Muscle of leg (tissue), 3 donors: ENCODE measurements at regions not wholly inside any gene's neighbourhood (a gene's known extent, or its start where the extent isn't known, plus 50 kb on each side); places are given as distances from the start of the nearest gene placed in this dataset.

ENCODE experiments used
- DNase-seq: peaks from one replicate; pipeline ENCODE4 v3.0.0; 2013
- H3K27ac ChIP-seq: one replicate; pipeline ENCODE4 v1.5.1; 2013; ENCODE audit warnings: mild to moderate bottlenecking, low read length, control low read depth
- H3K27me3 ChIP-seq: one replicate; pipeline ENCODE4 v1.6.1; 2013; ENCODE audit warnings: low read length; ENCODE audit not compliant: control insufficient read depth, insufficient read depth
- H3K36me3 ChIP-seq: one replicate; pipeline ENCODE4 v1.6.1; 2013; ENCODE audit warnings: low read length; ENCODE audit not compliant: control insufficient read depth, insufficient read depth
- H3K4me1 ChIP-seq: one replicate; pipeline ENCODE4 v1.6.1; 2013; ENCODE audit warnings: low read length; ENCODE audit not compliant: control insufficient read depth, insufficient read depth
- H3K4me3 ChIP-seq: one replicate; pipeline ENCODE4 v1.5.1; 2013; ENCODE audit warnings: low read length, control low read depth
- H3K9me3 ChIP-seq: replicated peaks from 2 replicates; pipeline ENCODE4 v1.6.1; 2013; ENCODE audit warnings: low read depth, low read length; ENCODE audit not compliant: control insufficient read depth
- WGBS: methylation state at CpG from one replicate; pipeline ENCODE4 v1.1.5; 2013; ENCODE audit warnings: missing lambda C conversion rate; ENCODE audit not compliant: insufficient coverage; 5-methylcytosine and 5-hydroxymethylcytosine counted together

DNA sequence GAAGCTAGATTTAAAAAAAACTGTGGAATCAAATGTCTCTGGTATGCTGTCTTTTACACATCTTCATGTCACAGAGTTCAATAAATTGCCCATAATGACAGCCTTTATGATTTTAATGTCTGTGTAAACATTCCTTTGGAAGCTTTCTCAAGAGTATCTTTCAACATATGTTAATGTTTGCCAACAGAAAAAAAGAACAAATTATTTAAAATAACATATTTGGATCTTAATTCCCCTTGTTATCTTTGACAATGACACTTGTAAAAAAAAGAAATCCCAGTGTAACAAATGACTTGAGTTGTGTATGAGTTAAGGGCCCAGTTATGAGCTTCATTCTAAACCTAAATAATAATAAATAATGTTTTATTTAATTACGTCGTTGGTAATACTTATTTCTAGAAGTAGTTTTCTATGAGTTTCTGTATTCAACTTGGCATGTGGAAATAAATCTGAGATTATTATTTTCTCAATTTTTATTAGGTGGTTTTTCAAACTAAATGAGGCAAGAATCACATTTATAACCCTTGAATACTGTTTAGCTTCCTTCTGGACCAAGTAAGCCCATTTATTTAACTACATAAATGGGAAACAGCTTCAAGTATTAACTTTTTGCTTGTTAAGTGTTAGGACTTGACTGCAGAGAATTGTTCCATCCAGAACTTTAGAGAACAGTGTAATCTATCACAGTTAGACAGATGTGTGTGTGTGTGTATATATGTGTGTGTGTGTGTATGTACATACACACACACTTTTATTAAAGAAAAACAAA lies 182.1 kb downstream of the POSTN start:
- Histone ChIP-seq H3K36me3 (no peaks in the 10 kb centered on the region), H3K4me1 (peaks cover 3% of the 10 kb centered on the region), H3K9me3 (no peaks in the 10 kb centered on the region), H3K4me3 (no peak overlapping the region), H3K27ac (peak overlapping the region; percentile 60), H3K27me3 (no peaks in the 10 kb centered on the region)
- WGBS = no CpG with 5 or more reads among the region's 2 CpGs
- DNase-seq = peak; percentile 53

DNA sequence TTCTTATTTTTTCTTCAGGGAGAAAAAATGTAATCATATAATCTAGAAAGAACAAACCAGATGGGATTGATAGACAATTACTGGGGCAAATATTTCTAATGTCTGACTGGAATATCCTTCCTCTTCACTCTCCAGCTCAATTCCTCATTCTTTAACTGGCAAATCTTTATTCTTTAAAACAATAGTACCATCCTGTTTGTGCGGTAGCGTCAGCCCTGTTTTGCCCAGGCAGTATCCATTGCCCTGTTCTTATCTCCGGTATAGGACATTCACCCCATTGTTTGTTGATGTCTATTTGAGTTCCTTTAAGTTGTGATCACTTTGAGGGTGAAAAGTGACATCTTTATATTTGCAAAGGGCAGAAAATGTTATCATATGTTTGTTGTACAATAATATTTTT lies 185.4 kb downstream of the POSTN start:
- Histone ChIP-seq H3K4me3 (no peak overlapping the region), H3K4me1 (peaks cover 7% of the 10 kb centered on the region), H3K27ac (peak overlapping the region; percentile 90), H3K27me3 (no peaks in the 10 kb centered on the region), H3K36me3 (no peaks in the 10 kb centered on the region), H3K9me3 (no peaks in the 10 kb centered on the region)
- DNase-seq = peak; percentile 25
- WGBS = no CpG with 5 or more reads among the region's 3 CpGs

DNA sequence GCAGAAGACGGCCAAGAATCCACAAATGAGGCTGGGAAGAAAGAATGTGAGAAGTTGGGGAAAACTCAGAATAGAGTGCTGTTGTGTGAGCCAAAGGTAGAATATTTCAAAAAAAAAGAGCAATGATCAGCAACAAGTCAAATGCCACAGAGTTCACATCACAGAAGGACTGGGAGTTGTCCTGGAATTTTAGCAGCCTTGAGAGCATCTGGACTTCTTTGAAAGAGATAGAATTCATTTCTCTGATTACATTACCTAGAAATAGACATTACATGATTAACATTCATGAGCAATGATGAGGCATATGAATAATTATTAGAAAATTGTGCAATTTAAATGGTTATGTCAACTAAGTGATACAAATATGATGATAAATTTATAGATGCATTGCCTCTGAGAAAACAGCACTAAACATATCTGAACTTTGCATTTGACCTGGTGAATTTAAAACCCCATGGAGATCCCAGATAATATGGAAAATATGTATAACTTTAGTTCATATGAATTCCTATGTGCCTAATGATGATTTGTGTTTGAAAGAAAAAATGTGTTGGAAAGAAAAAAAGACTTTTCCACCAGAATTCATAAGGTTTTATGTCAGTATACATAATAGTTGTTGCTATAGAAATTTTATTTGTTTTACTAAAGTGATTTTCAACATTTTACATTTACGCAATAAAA lies 186.2 kb downstream of the POSTN start:
- WGBS = 0% methylated on average over 1 of the region's 2 CpGs
- Histone ChIP-seq H3K4me1 (peaks cover 7% of the 10 kb centered on the region), H3K27ac (peak overlapping the region; percentile 90), H3K27me3 (no peaks in the 10 kb centered on the region), H3K4me3 (no peak overlapping the region), H3K36me3 (no peaks in the 10 kb centered on the region), H3K9me3 (no peaks in the 10 kb centered on the region)
- DNase-seq = peak; percentile 96

GRCh38 chr13:37410316-37410715 lies 188.3 kb downstream of the POSTN start:
- peak; percentile 34 for DNase-seq
- no peaks in the 10 kb centered on the region for H3K9me3 ChIP-seq
- H3K4me1 ChIP-seq = peaks cover 7% of the 10 kb centered on the region
- no peaks in the 10 kb centered on the region for H3K27me3 ChIP-seq
- 52% methylated on average over 6 of the region's 6 CpGs for WGBS
- H3K4me3 ChIP-seq = no peak overlapping the region
- no peaks in the 10 kb centered on the region for H3K36me3 ChIP-seq
- peak overlapping the region; percentile 90 for H3K27ac ChIP-seq

GRCh38 chr13:37409756-37410155 lies 188.8 kb downstream of the POSTN start:
- H3K4me3 ChIP-seq = no peak overlapping the region
- no peaks in the 10 kb centered on the region for H3K27me3 ChIP-seq
- H3K9me3 ChIP-seq = no peaks in the 10 kb centered on the region
- no peak overlapping the region for H3K27ac ChIP-seq
- no peaks in the 10 kb centered on the region for H3K36me3 ChIP-seq
- H3K4me1 ChIP-seq = peaks cover 7% of the 10 kb centered on the region
- no peak for DNase-seq

DNA sequence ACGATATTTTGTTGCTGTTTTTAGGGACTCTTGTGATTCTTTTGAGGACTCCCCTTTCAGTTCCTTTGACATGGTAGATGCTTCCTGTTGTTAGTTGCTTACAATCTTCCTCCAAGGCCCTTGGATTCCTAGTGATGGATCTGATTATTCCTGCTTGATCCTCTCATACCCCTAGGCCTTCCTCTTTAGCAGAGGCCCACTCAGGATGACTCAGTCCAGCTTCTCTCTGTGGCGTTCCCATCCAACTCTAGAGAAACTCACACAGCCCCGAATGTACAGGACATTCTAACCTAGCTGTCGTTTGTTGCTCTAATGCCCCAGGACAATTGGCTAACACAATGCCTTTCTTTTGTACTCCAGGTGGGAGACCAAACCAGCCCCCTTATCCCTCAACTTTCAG lies 191.4 kb downstream of the POSTN start:
- no peak for DNase-seq
- no peak overlapping the region for H3K4me3 ChIP-seq
- no peaks in the 10 kb centered on the region for H3K27me3 ChIP-seq
- H3K9me3 ChIP-seq = no peaks in the 10 kb centered on the region
- H3K27ac ChIP-seq = no peak overlapping the region
- peaks cover 7% of the 10 kb centered on the region for H3K4me1 ChIP-seq
- H3K36me3 ChIP-seq = no peaks in the 10 kb centered on the region
- 79% methylated on average over 3 of the region's 4 CpGs for WGBS

DNA sequence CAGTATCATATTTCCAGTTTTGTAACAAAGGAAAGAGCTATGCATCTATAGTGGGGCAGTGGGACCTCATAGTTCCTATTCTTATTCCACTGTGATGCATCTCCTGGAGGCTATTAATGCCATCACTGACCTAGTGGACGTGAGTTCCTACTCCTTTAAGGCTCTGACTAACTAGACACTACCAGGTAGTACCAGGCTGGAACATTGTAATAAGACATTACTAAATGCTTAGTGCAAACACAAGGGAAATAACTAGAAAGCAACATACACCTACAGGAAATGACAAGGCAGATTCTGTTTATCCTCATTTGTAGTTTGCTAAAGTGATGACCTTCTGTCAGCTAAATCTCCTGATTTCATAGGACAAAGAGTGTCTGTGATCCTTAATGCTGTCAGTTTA lies 192.5 kb downstream of the POSTN start:
- no peaks in the 10 kb centered on the region for H3K27me3 ChIP-seq
- peaks cover 4% of the 10 kb centered on the region for H3K4me1 ChIP-seq
- H3K4me3 ChIP-seq = no peak overlapping the region
- no peak overlapping the region for H3K27ac ChIP-seq
- WGBS = no CpG with 5 or more reads among the region's 1 CpG
- H3K9me3 ChIP-seq = peaks cover 5% of the 10 kb centered on the region
- no peaks in the 10 kb centered on the region for H3K36me3 ChIP-seq
- no peak for DNase-seq

DNA sequence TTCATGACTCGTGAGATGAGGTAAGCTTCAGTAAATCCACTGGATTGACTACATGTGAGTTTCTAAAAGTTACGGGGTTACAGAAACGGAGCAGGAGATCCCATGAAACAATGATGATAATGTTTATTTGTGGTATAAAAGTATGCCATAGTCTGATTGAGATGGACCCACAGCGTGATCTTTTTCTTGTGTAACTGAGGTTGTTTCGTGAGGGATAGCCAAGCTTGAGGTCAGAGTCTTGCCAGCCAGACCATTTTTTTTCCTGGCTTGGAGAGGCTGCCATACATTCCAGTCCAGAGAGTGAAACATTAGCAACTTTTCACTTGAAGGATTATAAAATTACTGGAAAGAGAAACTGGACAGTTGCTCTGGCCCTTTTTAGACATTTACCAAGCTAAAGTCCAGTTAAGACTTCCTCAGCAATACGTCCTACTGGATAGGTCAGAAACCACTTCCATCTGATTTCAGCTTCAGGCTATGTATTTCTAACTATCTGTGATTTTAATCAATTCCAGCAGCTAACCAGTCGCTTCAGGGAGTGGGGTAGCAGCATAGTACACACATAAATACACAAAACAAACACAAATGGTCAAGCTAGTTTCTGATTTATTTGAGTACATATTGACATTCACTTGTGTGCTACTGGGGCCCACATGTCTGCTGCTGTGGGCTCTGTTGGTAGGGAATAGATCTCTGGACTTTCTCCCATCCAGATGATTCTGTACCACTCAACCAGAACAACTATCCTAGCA lies 194.6 kb downstream of the POSTN start:
- H3K4me1 ChIP-seq = no peaks in the 10 kb centered on the region
- no peaks in the 10 kb centered on the region for H3K27me3 ChIP-seq
- DNase-seq = peak; percentile 46
- H3K27ac ChIP-seq = no peak overlapping the region
- 86% methylated on average over 3 of the region's 7 CpGs for WGBS
- peaks cover 5% of the 10 kb centered on the region for H3K9me3 ChIP-seq
- no peaks in the 10 kb centered on the region for H3K36me3 ChIP-seq
- H3K4me3 ChIP-seq = no peak overlapping the region

DNA sequence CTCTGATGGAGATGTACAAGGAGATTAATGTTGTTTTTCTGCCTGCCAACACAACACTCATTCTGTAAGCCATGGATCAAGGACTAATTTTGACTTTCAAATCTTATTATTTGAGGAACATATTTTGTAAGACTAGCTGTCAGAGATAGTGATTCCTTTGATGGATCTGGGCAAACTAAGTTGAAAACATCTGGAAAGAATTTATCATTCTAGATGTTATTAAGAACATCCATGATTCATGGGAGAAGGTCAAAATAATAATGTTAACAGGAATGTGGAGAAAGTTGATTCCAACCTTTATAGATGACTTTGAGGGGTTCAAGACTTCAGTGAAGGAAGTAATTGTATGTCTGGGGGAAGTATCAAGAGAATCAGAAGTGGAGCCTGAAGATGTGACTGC lies 196.8 kb downstream of the POSTN start:
- no peaks in the 10 kb centered on the region for H3K36me3 ChIP-seq
- H3K9me3 ChIP-seq = peaks cover 5% of the 10 kb centered on the region
- H3K4me3 ChIP-seq = no peak overlapping the region
- DNase-seq = no peak
- no peaks in the 10 kb centered on the region for H3K27me3 ChIP-seq
- no peak overlapping the region for H3K27ac ChIP-seq
- no peaks in the 10 kb centered on the region for H3K4me1 ChIP-seq

GRCh38 chr13:37397535-37397934 lies 201.0 kb downstream of the POSTN start:
- no peaks in the 10 kb centered on the region for H3K36me3 ChIP-seq
- peaks cover 5% of the 10 kb centered on the region for H3K9me3 ChIP-seq
- H3K27me3 ChIP-seq = no peaks in the 10 kb centered on the region
- H3K27ac ChIP-seq = no peak overlapping the region
- WGBS = 100% methylated on average over 2 of the region's 3 CpGs
- no peak overlapping the region for H3K4me3 ChIP-seq
- H3K4me1 ChIP-seq = no peaks in the 10 kb centered on the region
- DNase-seq = no peak
